Thyroid gland (tissue), 4 donors: ENCODE measurements at regions not wholly inside any gene's neighbourhood (a gene's known extent, or its start where the extent isn't known, plus 50 kb on each side); places are given as distances from the start of the nearest gene placed in this dataset.

ENCODE experiments used
- CTCF ChIP-seq, 6 experiments: fragments of 200-600 bp in 3 of 6; fragments of 450-650 bp in 3 of 6; sonication (generic) in 3 of 6; IDR thresholded peaks; one replicate each; pipeline ENCODE4 v1.5.1; 2016 to 2019; ENCODE audit warnings: antibody characterized with exemption in 6 of 6, mild to moderate bottlenecking in 2 of 6, inconsistent platforms in 1 of 6, moderate library complexity in 1 of 6
- POLR2A ChIP-seq, 2 donors: fragments of 450-650 bp; IDR thresholded peaks; one replicate each; pipeline ENCODE4 v1.6.1; 2017; ENCODE audit warnings: antibody characterized with exemption in 2 of 2, mild to moderate bottlenecking in 2 of 2, moderate library complexity in 1 of 2

- no peak for TF ChIP-seq POLR2A (IDR thresholded peaks at IDR 0.05)
- no peak for TF ChIP-seq CTCF (IDR thresholded peaks at IDR 0.05)
These were observed 327.0 kb downstream of the GPD2 start for GRCh38 chr2:156763174-156763573.
